GM21447 (cell line): ENCODE measurements at regions not wholly inside any gene's neighbourhood (a gene's known extent, or its start where the extent isn't known, plus 50 kb on each side); places are given as distances from the start of the nearest gene placed in this dataset.
"Not testable (repeated sequence)": the region's sequence is repeated elsewhere in the genome, so short reads cannot be mapped to it uniquely, and the experiment has no call there.

Experiments
- ATAC-seq: cut with Tn5 transposase; IDR thresholded peaks from one replicate; pipeline ENCODE4 v1.9.1; 2021; ENCODE audit not compliant: unreplicated experiment

DNA sequence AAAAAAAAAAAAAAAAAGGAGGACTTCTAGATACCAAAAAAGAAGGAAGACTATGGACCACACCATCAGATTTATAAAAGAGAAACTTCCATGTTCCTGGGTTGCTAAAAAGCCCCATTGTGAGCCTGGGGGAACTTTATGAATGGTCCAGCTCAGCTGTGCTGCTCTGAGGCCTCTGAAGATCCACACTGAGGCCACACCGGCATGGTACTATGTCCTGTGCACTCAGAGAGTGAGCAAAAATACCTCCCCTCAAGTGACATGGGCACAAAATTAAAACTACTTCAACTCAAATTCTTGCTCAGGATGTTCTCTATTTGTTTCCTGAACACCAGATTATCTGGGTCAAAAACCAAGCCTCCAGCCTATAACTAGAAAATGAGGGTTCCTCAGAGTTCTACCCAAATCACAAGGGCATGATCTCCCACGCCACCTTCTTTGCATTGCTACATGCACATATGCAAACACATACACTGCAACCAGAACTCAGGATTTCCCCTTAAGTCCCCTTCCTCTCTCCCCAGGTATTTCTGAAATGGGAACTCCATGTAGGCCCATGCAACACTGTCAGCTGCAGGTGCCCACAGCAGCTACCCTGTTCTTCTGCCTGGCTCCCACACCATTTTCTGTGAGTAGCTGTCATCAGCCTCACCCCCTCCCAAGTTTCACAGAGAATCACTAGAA is 94.4 kb downstream of the SH3GLB1 start:
- ATAC-seq, result peak; percentile 61

DNA sequence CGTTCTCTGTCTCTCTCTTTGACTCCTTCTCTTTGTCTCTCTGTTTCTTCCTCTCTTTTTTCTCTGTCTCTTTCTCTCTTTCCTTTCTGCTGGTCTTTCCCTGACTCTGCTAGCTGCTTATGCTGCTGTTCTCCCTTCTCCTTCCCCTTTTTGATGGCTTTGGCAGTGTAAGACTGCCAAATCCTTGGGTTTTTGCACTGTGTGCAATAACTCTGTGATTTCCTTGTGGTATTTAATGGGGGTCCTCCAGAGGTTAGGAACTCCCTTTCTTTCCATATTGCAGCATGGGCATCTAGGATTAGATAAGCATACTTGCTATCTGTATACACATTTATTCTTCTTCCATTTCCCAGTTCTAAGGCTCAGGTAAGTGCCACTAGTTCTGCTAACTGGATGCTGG is 99.3 kb downstream of the SH3GLB1 start:
- ATAC-seq, result not testable (repeated sequence)

DNA sequence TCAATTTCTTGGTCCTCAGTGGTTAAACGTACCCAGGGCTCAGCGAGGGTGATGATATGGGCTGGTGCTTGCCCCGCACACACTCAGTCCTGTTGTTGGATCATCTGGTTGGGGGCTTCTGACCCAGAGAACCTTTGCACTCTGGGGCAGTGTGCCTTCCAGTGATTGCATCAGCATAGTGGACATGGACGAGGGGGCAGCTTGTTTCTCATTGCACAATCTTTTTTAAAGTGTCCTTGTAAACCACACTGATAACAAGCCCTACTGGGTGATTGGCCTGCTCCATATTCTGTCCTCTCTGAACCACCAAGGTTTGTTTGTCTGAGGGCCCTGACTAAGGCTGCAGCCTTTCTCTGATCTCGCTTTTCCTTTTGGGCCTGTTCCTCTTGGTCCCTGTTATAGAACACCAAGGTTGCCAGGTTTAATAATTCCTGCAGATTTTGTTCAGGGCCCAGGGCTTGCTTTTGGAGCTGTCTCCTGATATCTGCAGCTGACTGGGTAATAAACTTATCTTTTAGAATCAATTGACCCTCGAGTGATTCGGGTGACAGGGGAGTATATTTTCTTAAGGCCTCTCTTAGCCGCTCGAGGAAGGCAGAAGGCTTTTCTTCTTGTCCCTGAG is 101.6 kb downstream of the SH3GLB1 start:
- not testable (repeated sequence) for ATAC-seq

DNA sequence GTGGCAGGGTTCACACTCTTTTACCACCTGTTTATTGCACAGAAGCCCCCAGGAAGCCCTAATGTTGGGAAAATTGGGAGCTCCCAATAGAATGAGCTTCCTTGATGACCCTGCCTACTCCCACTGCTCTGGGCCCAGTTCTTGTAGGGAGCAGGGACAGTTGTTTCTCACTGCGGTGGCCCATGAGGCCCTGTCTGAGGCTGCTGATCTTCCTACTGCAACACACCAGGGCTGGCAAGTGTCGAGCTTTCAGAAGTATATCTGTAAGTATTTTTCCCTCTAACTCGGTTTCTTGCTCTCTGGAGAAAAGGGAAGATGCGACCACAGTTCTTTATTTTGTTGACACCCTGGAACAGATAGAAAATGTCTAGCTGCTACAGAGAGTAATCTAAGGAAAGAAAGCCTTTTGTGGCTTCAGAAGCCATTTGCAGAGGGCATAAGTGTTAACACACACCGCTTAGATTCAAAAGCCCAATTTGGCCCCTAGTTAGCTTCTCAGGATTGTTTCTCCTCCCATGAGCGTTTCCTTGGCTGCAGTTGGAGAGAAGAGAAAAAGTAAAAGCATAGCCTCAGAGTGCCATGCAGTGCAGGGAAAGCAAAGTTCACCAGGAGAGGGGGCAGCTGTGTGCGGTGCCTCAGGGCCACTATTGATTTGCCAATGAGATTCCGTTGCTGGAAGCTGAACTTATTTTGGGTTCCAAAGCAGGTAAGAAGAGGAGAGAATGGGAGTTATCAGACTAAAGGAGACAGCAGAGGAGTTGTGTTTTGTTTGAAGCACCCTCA is 102.6 kb downstream of the SELENOF start:
- ATAC-seq, result no peak

DNA sequence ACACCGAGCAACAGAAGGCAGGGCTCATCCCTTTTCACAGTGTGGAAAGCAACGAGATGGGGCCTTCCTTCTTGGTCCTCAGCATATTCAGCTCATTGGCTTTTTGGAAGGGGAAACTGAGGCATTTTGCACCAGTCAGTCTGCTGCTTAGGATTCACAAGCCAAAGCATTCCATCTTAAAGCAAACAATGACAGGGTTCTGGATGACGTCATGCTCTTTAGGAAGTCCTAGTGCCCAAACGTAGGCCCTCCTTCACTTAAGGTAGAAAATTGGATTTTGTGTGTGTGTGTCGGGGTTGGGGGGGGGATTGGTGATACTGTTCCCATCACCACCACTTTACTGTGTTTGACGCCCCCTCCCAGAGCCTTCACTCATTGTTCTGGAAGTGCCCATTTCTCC is 101.6 kb downstream of the SELENOF start:
- no peak for ATAC-seq
